CD4-positive, alpha-beta T cell treated with Interleukin-6 for 4 hours (primary cell): ENCODE measurements at regions not wholly inside any gene's neighbourhood (a gene's known extent, or its start where the extent isn't known, plus 50 kb on each side); places are given as distances from the start of the nearest gene placed in this dataset.

Experiments used
- DNase-seq: peaks from one replicate; pipeline ENCODE4 v3.0.0-alpha.2; 2020; ENCODE audit warnings: mixed read lengths

DNA sequence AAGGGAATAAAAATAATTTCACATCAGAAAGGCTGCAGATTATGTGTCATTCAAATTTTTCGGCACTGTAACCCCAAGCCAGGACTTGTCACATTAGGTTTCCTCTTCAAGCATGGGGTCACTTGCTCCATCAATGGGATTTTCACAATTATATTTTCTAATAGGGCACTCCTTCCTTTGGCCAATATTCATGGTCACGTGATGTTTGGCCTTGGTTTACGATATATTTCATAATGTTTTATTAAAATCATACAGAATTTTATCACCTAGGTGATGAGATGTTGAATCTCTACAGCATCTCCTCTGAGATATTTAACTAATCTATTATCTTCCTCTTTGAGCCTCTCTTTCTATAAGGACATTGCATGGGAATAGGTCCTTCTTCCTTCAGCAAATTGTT lies 523.5 kb upstream of the SEMA6A start:
- no peak for DNase-seq

DNA sequence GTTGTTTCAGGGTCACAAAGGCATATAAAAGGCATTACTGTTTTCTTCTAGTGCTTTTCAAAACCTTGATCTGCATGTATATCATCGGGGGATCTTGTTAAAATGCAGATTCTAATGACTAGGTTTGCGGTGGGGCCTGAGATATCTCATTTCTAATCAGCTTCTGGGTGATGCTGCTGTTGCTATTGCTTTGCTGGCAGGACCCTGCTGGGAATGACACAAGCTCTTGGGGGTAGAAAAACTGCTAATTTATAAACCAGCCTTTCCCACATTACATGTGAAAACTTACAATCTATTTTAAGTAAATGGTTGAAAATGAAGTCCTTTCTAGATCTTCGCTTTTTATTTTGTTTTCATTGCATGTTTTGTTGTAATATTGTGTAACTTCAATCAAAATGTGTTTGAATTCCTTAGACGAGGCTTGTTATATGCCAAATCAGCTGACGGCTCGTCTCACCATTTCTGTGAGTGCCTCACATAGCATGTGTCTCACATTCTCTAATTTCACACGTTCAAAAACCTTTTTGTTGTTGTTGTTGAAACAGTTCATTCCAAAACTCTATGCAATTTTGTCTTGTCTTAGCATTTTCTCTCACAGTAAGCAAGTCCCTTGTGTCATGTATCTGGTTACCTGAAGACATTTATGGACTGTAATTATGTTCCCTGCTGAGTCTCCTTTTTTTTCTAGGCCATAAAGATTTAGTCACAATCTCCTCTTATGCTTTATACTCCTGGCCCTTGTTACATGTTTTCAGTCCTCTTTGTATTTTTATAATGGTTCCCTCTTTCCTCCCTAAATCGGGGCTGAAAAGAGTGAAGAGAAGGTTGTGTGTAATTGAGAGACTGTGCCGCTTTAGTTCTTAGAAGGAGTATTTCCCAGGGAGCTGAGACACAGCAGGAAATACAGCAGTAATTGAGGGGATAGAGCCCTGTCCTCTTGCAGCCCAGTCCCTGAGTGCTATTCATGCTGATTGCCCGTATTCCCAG lies 521.0 kb upstream of the SEMA6A start:
- no peak for DNase-seq

DNA sequence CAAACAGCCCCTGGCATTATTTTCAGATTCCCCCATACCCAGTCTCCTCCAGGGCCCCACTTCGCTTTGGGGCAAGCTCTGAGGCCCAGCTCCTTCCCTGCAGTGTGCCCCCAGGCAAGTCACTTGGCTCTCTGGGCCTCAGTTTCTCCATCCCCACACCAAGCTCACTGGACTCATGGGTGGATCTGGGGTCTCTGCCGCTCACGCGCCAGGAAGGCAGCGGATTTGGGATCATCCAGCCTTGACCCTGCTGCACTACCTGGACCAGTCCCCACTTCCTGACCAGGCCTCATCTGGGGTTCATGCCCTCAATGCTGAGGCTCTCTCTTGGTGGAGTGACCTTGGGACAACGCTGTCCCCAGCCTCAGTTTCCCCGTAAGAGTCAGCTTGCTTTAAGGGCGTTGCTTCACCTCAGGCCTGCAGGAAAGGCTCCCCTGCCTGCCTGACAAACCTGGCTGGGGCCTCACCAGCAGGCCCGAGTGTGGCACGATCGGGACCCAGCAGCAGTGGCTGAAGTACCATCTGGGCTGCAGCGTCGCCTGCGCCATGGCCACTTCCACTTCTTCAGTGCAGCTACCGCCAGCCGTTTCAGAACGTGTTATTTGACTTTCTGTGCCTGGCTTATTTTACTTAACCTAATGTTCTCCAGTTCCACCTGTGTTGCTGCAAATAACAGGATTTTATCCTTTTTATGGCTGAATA lies 519.6 kb upstream of the SEMA6A start:
- no peak for DNase-seq

DNA sequence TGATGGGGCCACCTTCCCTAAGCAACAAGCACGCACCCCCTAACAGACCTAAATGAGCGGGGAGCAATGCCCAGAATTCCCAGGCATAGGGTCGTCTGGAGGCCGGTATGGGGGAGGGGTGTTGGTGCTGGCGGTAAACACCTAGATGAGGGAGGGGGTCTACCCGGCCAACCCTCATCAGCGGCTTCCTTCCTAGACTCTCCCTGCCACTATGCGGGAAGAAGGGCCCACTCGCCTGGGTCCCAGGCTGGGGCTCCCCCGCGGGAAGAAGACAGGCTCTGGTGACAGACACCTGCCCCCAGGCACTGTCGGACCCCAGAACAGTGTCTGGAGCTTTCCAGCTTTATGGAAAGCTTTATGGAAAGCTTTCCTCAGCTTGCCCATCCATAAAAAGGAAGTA lies 519.0 kb upstream of the SEMA6A start:
- DNase-seq: no peak

DNA sequence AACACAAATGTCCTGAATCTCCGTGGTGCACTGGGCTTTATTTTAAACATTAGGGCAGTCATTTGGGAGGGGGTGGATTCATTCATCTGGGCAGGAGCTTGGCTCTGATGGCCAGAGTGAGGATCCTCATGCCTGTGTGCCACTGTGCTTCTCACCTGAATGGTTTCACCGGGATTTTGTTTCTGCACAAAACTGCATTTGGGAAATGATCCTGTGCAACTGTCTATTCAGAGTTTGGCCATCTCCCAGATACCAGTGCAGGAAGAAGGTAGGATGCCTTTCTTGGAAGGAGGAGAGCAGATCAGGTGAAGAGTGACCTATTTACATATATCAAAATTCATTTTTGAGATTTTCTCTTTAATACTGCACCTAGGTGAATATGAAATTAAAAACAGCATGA lies 514.4 kb upstream of the SEMA6A start:
- no peak for DNase-seq

DNA sequence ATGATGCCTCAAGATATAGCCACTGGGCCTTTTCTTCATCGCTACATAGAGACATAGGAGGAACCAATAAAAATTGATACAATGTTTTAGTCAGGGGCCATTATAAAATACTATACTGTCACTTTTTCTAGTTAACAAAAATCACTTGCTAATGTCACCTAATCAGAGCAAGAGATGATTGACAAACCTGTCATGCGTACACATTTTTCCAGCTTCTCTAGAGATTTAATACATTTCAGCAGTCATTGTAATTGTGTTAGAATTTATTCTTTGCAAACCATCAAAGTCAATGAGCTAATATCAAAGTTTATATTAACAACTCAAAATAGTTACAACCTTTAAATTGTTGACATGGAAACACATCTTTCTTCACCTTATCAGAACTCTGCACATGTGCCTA lies 513.6 kb upstream of the SEMA6A start:
- DNase-seq: no peak

DNA sequence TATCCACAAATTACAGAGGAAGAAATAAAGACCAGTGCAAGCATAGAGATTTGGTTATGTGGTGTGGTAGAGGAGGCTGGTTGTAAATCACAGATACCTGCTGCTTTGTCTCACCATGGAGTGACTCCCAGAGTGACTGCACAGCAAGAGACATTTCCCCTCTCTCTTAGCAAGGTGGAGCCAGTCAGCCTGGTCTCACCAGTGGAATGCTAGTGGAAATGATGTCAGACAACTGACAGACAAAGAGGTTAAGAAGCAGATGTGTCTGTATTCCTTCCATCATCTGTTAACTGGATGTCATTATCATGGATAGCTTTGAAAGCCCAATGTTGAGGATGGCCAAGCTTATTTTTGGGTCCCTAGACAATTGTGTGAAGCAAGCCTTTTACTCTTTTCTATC lies 509.4 kb upstream of the SEMA6A start:
- DNase-seq: no peak

DNA sequence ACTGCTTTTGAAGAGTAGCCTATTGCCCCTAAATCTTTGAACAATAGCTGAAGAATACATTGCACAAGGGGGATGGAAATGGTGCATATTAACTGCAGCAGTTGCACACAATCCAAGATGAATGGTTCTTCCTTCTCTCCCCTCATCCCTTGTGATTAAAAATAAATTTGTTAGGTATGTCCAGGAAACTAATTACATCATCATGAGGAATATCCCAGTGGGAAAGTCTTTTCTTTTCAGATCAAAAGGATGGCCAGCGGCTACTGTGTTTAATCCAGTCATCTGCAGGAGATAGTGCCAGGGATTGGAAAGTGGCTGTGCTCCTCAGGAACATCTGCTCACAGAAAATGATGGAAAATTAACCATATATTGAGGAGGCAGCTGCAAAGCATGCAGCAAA lies 508.4 kb upstream of the SEMA6A start:
- no peak for DNase-seq

DNA sequence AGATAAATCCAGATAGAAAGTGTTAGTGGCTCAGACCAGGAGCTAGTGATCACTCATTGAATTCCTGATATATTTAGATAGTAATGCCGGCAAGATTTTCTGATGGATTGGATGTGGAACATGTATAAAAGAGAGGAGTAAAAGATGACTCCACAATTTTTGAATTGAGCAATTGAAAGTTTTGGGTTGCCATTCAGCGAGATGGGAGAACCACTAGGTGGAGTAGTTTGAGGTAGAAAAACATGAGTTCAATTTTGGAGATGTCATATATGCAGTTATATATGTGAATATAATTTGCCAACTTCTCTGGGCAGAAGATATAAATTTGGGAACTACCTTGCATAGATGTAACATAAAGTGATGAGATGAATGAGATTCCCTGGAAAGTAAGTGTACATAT lies 502.5 kb upstream of the SEMA6A start:
- no peak for DNase-seq

DNA sequence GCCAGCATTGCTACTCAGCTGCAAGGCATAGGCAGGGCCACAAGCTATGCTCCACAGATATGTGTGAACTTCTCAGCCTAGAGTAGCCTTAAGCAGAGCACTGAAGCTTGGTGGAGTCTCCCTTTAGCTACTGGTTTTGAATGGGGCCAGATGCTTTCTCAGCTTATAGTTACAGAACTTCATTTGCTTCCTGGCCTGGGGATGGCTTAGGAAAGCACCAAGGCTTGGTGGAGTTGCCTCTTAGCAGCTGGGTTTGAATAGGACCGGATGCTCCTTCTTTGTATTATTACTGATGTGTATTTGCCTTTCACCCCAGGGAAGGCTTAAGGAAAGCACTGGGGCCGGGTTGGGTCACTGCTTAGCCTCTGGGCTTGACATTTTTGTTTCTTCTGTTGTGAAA lies 497.8 kb upstream of the SEMA6A start:
- DNase-seq: no peak

DNA sequence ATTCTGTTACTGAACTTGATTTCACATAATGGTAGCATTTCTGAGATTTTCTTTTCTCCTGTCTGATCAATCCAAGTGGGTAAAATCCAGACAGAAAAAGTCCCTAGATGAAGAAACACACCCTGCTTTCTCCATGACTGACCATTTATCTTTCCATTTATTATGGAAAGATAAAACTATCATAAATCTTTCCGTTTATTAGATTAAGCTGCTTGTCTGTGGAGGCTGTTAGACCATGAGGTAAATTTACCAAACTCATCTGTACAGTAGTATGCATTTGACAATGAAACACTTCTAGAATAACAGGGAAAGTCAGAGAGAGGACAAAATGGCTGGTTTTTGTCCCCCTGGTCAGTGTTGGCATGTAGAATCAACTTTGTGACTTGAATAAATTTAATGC lies 491.2 kb upstream of the SEMA6A start:
- DNase-seq: no peak

DNA sequence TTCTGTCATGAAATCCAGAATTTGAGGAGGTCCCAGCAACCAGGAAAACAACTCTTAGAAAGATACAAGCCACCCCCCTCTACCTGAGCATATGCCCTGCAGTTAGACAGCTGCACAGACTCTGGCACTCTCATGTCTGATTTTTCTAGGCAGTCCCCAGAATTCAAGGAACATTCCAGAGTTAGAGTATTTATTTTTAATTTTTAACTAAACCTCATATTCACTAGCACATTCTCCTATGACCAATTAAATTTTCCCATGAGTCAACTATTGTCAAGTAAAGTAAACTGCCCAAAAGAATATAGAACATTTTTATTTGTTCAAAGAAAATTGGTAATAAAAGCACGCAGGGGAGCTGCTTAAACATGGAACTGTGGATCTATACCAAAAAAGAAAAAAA lies 490.5 kb upstream of the SEMA6A start:
- no peak for DNase-seq

DNA sequence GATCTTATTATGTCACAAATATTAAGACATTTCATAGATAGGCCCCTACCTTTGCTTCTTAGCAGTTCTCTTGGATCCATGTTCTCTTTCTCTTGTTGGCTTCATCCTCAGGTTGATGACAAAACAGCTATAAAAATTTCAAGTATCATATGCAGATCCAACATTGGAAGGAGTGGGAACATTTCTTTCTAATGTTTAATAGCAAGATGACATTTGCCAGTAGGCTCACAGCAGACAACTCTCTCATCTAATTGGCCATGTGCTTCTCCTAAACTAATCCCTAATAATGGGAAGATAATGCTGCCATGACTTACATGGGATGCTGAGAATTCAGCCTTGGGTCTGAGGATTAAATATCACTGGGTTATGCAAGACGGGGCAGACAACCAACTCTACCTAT lies 485.5 kb upstream of the SEMA6A start:
- DNase-seq: no peak

DNA sequence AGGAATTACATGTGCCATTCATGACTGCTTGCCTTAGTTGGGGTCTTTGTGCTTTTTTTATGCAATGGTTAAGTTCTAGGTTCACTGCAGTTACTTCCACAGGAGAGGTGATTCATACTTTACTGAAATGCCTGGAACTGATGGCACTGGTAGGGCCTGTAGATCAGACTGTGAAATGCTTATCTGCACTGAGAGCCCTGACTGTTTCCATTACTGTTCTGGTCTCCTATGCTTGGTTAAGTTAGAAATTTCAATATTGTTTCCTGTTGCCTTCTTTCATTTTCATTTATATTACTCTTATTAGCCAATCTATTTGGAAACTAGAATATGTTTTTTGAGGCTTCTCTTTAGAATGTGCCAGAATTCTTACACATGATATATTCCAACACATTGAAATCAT lies 484.1 kb upstream of the SEMA6A start:
- DNase-seq: no peak

DNA sequence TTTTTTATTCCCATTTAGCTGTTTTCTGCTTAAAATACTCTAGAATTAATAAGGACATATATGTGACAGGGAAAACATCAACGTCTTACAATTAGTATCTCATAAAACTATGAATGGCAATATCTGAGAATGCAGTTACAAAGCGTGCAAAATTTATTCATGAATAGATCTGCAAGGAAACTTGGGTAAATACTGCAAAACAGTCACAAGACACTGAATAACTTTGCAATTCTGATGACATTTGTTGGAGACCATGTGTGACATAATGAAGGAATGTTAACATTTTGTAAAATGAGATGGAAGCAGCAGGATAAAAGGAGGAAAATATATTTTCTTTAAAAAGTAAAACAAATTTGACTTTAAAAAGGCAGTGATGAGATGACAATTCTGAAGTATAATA lies 480.9 kb upstream of the SEMA6A start:
- DNase-seq: no peak

DNA sequence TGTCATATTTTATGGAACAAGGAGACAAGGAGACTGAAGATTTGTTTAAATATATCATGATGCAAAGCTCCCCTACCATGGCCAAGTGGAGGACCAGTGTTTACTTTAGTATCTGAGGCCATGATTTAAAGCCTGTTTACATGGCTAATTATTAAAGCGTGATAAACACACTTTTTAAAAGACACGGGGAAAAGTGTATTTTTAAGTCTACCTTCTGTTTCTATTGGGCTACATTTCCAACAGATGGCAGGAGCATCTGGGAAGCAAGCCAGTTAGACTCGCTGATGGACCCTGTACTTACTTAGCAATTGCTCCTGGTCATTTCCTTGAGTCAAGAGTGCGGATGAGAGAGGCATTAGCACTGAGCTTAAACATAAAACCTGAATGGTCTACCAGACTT lies 480.3 kb upstream of the SEMA6A start:
- DNase-seq: no peak

DNA sequence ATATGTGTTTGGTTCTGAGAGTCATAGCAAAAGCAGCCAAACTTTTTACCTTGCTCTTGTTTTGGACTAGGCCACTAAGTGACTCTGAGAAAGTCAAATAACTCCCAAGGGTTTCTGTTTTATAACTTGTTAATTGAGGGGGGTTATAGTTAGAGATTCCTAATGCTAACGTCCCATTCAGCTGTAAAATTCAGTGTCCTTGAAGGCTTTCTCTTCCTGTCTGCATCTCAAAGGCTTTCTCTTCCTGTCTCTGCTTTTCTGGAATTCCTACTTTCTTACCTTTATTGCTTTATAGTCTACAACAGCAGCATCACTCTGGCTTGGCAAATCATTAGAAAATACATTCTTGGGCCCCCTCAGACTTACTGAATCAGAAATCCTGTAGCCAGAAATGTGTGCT lies 479.5 kb upstream of the SEMA6A start:
- DNase-seq: no peak

DNA sequence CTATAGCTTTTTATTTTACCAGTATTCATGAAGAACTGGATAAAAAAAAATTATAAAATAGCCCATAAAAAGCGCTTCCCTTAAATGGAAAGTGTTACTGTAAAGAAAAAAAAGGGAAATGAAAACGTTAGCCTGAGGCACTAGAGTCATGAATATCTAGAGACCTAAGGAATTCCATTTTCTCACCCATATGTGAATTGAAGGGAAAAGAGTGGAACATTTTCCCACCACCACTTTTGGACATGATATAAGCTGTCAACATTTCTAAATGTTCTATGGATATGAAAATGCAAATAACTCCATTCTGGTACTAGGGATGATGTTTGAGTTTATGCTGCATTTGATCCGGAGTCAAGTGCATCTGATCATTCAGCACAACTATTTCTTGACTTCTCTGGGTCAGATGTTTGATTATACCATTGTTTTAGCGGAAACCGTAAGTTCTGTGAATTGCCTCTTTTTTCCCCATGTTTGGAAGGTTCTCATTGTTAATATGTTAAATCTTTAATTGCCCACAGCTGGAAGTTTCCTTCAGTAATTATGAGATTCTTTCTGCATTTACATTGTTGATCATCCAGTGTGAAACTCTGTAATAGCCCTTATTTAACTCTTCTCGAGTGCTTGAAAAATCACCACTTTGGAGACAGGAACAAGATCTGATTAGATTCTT lies 467.4 kb upstream of the SEMA6A start:
- DNase-seq: no peak

DNA sequence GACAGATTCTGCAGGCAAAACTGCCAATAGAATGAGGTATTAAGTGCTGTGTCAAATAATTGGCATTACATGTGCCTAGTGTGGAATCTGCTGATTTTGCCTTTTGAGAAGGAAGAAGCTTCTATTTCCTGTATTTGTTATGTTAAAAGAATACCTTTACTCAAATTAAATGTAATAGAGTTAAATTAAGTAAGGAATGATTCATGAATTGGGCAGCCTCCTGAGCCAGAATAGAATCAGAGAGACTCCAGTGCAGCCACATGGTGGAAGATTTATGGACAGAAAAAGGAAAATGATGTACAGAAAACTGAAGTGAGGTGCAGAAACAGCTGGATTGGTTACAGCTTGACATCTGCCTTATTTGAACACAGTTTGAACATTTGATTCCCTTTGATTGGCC lies 464.4 kb upstream of the SEMA6A start:
- no peak for DNase-seq

DNA sequence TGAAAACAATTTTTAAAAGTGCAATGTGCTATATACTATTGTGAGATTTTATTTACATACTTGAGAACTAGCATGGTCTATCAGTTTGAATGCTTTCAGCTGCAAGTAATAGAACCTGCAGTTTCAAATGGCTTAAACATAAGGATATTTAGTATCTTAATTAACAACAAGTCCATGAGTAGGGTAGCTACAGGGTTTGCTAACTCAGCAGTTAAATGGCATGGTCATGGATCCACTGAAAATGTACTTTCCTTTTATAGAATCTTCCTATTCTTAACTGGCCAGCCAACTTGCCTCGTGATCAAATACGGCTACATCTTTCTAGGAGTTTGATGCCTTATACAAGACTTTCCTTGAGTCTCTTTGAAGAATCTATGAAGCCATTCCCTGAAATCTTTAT lies 452.8 kb upstream of the SEMA6A start:
- no peak for DNase-seq

DNA sequence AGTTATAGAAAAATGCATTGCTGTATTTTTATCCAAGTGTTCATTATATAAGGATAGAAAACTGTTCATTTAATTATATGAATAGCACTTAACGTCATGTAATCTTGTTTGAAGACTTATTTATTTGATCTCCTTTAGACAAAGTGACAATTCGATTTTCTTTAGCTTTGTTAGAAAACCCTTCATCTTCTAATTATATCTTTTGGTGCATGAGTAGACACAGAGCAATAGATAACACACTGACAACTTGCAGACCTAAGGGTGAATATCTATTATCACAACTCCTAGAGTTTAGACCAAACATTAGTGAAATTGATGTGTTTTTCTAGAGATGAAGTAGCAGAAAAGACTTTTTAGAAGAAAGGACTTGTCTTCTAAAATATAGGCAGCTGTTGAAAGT lies 446.4 kb upstream of the SEMA6A start:
- no peak for DNase-seq

DNA sequence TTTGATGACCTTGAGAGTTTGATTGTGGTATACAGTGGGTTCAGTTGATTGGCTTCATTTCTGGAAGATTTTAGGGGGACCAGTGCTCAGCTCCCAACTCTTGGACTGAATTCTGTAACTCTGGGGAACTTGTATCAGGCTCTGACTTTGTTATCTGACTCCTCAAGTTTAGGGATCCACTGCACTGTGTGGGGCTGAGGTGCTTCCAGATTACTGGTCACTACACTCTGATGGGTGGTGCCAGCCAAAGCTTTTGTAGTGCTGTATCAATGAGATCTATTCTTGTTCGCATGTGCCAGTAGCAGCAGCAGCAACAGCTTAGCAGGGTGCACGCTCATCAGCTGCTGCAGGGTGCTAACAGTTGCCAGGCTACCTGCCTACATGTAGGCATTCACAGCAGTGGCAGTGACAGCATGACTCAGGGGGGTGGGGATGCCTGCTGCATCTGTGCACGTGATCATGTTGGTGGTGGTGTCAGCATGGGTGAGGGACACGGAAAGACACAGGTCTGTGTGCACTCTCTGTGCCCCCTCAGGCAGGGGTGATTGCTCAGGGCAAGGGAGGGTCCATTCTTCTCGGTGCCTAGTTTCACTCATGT lies 438.8 kb upstream of the SEMA6A start:
- no peak for DNase-seq

DNA sequence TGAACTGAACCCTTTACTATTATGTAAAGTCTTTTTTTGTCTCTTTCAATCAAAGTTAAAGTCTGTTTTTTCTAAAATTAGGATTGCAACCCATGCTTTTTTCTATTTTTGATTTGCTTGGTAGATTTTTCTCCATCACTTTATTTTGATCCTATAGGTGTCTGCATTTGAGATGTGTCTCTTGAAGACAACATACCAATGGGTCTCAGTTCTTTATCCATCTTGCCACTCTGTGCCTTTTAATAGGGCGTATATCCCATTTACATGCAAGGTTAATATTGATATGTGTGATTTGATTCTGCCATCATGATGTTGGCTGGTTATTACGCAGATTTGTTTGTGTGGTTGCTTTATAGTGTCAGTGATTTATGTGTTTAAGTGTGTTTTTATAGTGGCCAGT lies 436.0 kb upstream of the SEMA6A start:
- no peak for DNase-seq
